ENCODE measurements at regions not wholly inside any gene's neighbourhood (a gene's known extent, or its start where the extent isn't known, plus 50 kb on each side); places are given as distances from the start of the nearest gene placed in this dataset.

DNA sequence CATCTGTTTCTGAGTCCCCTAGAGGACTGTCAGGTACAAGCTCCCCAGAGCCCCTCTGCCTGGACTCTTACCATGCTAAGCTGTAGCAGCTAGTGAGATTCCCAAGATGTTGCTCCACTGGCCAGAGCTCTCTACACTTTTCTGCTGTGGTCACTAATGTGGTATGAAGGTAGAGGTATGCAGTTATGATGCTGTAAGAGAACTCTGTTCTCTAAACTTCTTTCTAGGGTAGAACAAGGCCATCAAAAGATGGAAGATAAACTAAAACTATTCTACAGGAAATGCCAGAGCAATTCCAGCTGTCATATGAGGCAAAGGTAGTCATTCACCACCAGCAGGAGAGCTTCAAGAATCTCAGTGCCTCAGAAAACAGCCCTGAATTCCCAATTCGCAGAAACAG is 517.4 kb upstream of the ARRDC4 start:
- TF ChIP-seq, protein P1, sequence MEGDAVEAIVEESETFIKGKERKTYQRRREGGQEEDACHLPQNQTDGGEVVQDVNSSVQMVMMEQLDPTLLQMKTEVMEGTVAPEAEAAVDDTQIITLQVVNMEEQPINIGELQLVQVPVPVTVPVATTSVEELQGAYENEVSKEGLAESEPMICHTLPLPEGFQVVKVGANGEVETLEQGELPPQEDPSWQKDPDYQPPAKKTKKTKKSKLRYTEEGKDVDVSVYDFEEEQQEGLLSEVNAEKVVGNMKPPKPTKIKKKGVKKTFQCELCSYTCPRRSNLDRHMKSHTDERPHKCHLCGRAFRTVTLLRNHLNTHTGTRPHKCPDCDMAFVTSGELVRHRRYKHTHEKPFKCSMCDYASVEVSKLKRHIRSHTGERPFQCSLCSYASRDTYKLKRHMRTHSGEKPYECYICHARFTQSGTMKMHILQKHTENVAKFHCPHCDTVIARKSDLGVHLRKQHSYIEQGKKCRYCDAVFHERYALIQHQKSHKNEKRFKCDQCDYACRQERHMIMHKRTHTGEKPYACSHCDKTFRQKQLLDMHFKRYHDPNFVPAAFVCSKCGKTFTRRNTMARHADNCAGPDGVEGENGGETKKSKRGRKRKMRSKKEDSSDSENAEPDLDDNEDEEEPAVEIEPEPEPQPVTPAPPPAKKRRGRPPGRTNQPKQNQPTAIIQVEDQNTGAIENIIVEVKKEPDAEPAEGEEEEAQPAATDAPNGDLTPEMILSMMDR (IDR thresholded peaks at IDR 0.05; ENCODE audit: borderline replicate concordance, extremely low read depth, low read length, poor library complexity, severe bottlenecking), result no peak
- TF ChIP-seq EZH2 (IDR thresholded peaks at IDR 0.05; ENCODE audit: borderline replicate concordance, low read depth, low read length, severe bottlenecking), result no peak
